NCI-H446 treated with DMSO at 0.1 percent for 48 hours (cell line): ENCODE measurements at regions not wholly inside any gene's neighbourhood (a gene's known extent, or its start where the extent isn't known, plus 50 kb on each side); places are given as distances from the start of the nearest gene placed in this dataset.
"Not testable (repeated sequence)": the region's sequence is repeated elsewhere in the genome, so short reads cannot be mapped to it uniquely, and the experiment has no call there.

Source experiments
- DNase-seq: peaks from one replicate; lab custom pipeline; 2025; lab: John Stamatoyannopoulos, UW

DNA sequence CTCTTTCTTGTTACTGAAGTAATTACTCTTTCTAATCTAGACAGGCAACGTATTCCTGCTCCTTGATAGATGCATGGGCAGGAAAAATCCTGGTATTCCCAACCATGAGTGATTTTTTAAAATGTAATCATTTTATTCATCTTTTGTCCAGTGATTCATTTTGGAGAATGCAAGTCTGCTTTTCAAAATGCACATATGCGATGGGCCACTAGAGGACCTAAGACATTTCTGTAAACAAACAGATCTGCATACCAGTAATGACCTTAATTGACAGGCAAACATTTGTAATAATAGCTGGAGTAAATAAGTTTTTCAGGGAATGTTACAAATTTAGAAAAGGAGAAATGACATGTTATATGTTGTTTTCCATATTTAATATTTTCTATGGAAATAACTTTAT is 1167.6 kb downstream of the JRKL start:
- no peak for DNase-seq

DNA sequence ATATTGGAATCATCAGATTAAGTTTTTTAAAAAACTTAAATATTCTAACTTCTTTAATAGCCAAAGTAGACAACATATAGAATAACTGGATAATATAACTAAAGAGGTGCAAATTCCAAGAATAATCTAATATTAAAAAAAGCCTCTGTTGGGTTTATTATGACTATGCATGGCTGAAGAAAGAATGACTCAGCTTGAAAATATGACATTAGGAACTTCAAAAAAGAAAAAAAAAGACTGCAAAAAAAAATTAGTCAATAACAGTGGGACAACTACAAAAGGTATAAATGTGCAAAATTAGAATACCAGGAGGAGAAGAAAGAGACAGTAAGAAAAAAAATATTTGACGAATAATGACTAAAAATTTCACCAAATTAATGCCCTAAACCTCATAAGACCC is 1178.0 kb downstream of the JRKL start:
- no peak for DNase-seq

GRCh38 chr11:97570636-97571035 is 1180.8 kb downstream of the JRKL start:
- DNase-seq, result no peak

- DNase-seq, result not testable (repeated sequence)
Measured at GRCh38 chr11:97573771-97574170, 1184.0 kb downstream of the JRKL start.

DNA sequence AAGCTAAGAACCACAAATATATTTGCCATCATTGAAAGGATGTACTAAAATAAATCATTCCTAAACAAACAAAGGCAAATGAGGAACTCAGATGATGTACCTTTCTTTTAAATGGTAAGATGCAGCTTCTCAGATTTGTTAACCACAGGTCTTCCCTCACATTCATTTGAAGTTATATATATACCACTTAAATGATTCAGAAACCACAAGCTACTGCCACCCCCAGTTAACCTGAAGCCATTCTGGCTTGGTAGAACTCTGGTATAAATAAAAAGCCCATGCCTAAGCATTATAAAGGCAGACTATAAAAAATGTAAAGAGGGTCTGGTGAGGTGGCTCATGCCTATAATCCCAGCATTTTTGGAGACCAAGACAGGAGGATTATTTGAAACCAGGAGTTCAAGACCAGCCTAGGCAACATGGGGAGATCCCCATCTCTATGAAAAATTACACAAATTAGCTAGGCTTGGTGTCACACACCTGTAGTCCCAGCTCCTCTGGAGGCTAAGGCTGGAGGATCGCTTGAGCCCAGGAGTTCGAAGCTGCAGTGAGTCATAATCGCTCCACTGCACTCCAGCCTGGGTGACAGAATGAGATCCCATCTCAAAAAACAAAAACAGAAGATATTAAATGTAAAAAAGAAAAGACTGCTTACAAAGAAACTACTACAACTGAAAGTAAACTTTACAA is 1185.3 kb downstream of the JRKL start:
- no peak for DNase-seq

DNA sequence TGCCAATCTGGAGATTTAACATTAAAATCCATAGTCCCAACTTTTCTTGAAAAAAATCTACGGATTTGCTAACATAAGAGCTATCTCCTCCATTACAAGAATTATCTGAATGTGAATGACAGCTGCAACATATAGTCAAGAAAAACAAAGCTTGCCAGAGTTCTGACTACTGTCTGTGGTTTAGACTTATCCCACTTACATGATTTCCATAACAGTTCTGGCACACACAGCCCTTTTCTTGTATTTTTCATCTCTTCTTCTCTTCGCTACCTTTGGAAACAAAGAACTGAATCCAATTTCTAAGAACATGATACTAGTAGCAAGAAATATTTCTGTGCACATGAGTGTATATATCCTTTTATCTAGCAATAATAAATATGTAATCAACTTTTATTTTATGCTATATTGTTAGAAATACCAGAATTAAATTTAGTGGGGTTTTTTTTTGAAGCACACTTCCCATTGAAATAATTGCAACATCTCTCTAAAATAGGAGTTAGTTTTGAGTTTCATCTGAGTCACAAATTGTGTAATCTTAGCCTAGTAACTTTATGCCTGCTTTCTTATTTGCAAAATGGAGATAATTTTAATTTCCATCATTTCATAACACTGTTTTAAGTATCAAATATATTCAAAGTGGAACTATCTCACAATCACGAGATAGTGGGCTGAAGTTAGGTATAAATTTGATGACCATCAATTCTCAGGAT is 1217.6 kb downstream of the JRKL start:
- no peak for DNase-seq

DNA sequence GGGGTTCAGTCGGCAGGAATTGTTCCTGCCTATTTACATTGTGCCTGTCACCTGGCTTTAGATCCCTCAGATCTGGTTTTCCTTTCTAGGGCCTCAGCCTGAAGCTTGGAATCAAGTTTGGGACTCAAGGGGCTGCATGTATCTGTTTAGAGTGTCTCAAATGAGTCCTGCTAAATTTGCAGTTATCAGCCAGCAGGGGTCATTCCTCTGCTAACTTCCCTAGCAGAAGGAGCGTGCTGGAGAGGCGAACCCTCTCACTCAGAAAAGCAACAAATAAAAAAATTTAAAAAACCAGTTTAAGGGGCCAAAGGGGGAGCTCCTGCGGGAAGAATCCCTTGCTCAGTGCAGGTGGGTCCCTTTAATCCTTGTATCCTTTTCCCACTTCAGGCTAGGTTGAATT is 1220.2 kb downstream of the JRKL start:
- DNase-seq, result no peak

DNA sequence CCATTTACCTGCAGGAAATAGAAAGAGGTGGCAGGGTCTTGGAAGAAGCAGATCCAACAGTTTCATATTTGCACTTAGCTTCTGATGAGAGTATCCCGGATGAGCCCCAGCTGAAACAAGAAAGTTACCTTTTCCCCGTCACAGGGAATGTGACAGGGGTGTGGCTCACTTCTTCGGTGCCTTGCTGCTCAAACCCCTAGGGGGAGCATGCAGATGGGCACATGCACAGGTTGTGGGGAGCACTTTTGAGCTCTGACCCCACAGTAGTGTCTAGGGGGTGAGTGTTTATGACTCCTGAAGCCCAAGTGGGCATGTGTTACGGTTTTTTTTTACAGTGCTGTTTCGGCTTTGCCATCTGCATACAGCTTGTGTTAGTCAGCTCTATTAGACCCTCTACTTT is 1221.0 kb downstream of the JRKL start:
- no peak for DNase-seq

- DNase-seq, result no peak
Measured at GRCh38 chr11:97611345-97611744, 1221.5 kb downstream of the JRKL start.

DNA sequence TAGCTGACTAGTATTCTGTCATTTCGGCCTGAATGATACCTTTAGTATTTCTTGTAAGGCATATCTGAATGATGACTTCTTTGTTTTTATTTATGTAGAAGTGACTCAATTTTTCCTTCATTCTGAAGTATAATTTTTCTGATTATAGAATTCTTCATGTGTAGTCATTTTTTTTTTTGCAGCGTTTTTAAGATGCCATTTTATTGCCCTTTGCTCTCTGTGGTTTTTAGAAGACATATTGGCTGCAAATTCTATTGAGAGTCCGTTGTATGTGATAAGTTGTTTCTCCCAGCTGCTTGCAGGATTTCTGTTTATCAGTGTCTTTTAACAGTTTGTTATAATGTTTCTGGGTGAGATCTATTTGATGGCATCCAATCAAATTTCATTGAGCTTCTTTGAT is 1224.8 kb downstream of the JRKL start:
- DNase-seq, result no peak

DNA sequence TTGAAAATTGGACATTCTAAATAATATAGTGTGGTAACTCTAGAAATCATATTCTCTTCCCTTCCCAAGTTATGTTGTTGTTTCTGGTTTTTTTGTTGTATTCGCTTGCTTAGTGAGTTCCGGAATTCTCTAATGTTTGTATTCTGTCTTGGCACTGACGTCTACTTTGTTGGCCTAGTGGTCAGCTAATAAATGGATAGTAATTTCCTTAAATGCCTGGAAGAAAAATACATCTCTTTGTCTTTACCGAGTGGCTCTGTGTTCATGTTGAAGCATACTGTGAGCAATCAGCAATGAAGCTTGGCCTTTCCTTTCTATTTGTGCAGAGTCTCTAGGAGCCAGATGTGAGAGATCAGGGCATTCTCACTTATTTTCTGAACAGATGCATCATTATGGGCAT is 1225.7 kb downstream of the JRKL start:
- DNase-seq, result no peak

DNA sequence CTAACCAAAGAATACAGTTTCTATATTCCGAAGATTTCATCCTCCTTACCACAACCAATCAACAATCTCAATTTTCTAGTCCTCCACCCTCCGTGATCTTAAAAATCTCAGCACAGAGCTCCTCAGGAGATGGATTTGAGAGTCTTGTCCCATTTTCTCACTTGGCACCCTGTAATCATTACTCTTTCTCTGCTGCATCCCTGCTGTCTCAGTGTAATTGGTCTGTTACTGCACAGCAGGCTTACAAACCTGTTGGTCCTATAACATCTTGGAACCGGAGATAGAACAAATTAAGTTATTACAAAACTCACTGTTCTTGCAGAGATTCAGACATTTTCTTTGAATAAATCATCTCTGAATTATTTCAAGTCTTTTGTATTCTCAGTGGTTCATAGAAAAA is 1227.2 kb downstream of the JRKL start:
- DNase-seq, result no peak

- DNase-seq, result no peak
Measured at GRCh38 chr11:97620007-97620406, 1230.2 kb downstream of the JRKL start.

GRCh38 chr11:97621282-97621681 is 1231.5 kb downstream of the JRKL start:
- DNase-seq, result no peak

DNA sequence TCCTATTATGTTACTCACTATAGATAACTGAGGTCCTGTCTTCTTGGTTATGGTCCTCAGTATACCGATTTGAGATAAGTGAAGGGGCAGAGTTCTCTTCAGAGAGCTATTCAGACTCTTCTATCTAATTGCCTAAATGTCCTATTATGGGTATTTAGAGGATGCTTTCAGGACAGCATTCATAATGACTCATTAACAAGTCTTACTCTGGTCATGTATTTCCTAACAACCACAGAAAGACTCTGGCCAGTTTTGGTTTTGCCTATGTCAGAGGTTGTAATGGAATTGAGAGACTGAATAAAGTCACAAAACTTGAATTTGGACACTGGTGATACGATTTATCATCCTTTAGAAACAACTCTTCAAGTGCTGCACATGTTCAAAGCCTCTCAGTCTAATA is 1233.0 kb downstream of the JRKL start:
- DNase-seq, result no peak

- not testable (repeated sequence) for DNase-seq
Measured at GRCh38 chr11:97636741-97637140, 1246.9 kb downstream of the JRKL start.

DNA sequence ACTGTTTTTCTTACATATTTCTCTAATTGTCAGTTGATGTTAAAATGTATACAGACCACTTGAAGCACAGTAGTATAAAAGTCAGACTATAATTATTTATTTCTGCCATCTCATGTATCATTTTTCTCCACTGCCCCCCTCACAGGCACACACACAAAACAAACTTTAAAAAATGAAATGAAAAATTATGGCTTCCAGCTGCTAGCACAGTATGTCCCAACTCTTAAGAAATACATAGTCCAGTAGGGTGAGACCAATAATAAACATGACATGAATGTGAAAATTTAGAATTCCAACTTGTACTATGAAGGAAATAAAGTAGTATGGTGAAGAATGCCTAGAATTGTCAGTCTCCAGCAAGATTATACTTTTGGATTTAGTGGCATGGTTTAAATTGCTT is 1247.9 kb downstream of the JRKL start:
- DNase-seq, result no peak

- no peak for DNase-seq
Measured at GRCh38 chr11:97638641-97639224, 1248.9 kb downstream of the JRKL start.

DNA sequence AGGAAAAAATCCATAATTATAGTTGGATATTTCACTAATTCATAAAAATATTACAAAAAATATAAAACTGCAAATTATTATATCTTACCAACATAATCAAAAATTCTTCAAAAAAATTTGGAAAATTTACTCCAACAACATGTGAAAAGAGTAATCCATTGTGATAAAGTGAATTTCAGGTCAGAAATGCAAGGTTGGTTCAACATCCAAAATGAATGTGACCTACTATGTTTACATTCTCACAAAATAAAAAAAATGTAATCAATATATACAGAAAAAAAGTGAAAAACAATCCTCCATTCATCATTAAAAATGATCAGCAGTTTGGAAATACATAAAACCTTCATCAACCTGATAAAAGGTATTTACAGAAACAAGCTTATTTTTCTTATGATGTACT is 1252.2 kb downstream of the JRKL start:
- no peak for DNase-seq

DNA sequence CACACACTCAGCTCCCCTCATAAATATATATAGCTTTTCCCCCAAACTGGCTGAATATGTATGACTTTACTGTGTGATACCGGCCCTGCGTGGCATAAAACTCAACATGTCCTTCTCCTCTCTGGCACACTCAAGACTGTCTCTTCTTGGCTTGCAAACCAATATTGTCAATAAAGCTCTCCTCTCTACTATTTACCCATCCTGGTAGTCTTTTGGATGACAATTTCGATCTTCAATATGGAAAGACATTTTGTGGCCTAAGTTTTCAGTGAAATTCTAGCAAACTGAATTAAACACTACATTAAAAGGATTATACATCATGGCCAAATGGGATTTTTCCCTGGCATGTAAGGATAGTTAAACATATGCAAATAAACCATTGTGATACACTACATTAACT is 1255.9 kb downstream of the JRKL start:
- DNase-seq, result no peak

DNA sequence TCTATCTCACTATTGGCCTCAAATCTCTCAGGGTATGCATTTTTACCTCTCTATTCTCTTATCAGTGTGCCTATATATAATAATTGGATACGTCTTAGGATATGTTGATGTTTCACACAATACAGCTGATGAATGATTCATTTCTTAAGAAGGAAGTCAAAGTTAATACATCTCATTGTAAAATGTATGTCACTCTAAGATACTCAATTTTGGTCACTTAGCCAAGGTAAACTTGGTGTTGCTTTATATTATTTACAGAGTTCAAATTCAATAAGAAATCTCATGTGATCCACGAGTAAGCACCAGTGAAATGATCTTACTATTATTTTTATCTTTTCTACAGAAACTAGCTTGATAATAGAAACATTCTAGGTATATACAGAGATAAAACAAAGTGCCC is 1266.5 kb downstream of the JRKL start:
- DNase-seq, result no peak

- no peak for DNase-seq
Measured at GRCh38 chr11:97657852-97658251, 1268.0 kb downstream of the JRKL start.

GRCh38 chr11:97667057-97667456 is 1277.2 kb downstream of the JRKL start:
- DNase-seq, result no peak

DNA sequence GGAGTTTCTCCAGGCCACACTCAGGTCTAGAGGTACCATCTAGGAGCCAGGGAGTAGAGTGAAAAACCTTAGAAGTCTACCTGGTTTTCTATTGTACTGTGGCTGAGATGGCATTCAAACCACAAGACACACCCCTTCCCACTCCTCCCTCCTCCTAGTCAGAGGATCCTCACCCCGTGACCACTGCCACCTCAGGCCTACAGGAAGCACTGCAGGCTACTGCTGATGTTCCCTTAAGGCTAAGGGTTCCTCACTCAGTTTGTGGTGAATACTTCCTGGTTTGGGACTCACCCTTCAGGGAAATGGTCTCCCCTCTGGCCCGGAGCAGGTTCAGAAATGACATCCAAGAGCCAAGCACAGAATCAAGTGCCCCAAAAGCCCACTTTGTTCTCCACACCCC is 1293.9 kb downstream of the JRKL start:
- DNase-seq, result no peak
